Dendritic cell treated with granulocyte-macrophage colony-stimulating factor and Interleukin-4, amounts not matched to agents 40 ng/mL and 50 ng/mL, for 4 days (primary cell): ENCODE measurements at regions not wholly inside any gene's neighbourhood (a gene's known extent, or its start where the extent isn't known, plus 50 kb on each side); places are given as distances from the start of the nearest gene placed in this dataset.

Experiments
- H3K27ac Mint-ChIP-seq: one replicate; pipeline ENCODE4 v1.8.0; 2022; ENCODE audit warnings: mild to moderate bottlenecking, mixed read lengths
- H3K27me3 Mint-ChIP-seq: one replicate; pipeline ENCODE4 v1.8.0; 2022; ENCODE audit warnings: mild to moderate bottlenecking, mixed read lengths
- H3K36me3 Mint-ChIP-seq: one replicate; pipeline ENCODE4 v1.8.0; 2022; ENCODE audit warnings: low read depth, mixed read lengths
- H3K4me1 Mint-ChIP-seq: one replicate; pipeline ENCODE4 v1.8.0; 2022; ENCODE audit warnings: low read depth, mixed read lengths
- H3K4me3 Mint-ChIP-seq: one replicate; pipeline ENCODE4 v1.8.0; 2022; ENCODE audit warnings: mild to moderate bottlenecking, moderate library complexity, mixed read lengths
- H3K9me3 Mint-ChIP-seq: one replicate; pipeline ENCODE4 v1.8.0; 2022; ENCODE audit warnings: mixed read lengths
- intact Hi-C: fragments of 100-400 bp; cut with micrococcal nuclease; formaldehyde crosslinking; loops from one replicate; pipeline ENCODE4 v1.15.0; 2022

DNA sequence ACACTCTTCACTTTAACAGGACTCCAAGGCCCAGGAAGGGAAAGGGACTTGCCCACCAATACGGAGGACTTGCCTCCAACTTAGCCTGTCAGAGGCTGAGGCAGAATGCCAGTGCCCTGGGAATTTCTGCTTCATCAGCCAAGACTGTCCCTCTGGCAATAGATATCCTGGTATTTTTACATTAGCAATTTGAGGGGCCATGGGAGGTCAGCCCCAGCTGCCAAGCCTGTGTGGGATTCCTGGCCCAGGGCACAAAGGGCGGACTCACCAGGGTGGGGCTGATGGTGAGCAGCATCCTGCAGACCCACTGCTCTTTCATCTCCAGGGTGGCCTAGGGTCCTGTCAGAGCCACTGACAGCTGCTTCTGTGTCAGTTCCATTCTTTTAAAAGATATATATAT, 78.3 kb upstream of the CIBAR2 start:
- Mint-ChIP-seq H3K27ac (no peak overlapping the region), H3K4me1 (no peaks in the 10 kb centered on the region), H3K4me3 (no peak overlapping the region), H3K9me3 (no peaks in the 10 kb centered on the region), H3K36me3 (no peaks in the 10 kb centered on the region), H3K27me3 (peaks cover 24% of the 10 kb centered on the region)
- intact Hi-C loops = no loop called here

DNA sequence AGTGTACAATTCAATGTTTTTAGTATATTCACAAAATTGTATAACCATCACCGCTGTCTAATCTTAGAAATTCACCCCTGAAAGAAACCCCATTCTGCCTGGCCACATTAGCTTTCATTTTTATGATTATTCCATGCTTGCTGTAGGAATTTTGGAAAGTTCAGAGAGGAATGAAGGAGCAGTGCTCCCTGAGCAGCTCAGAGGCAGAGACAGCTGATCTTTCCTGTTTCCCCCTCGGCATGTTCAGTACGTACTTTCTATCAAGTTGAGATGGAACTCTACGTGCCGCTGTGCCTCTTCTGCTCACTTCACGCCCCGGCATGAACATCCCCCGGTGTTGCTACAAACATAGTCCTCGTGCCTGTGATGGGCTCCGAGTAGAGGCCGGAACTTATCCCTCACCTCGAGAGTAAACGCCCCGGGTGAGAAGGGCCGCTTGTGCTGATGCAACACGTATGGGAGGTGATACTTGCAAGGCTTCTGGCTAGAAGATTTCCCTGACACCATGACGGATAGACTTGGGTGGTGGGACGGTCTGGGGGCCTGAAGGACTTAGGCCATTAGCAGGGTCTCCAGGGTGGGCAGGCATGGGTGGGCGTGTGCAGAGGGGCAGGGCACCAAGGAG, 79.2 kb upstream of the CIBAR2 start:
- no peak overlapping the region for H3K27ac Mint-ChIP-seq
- no peaks in the 10 kb centered on the region for H3K4me1 Mint-ChIP-seq
- no peak overlapping the region for H3K4me3 Mint-ChIP-seq
- H3K9me3 Mint-ChIP-seq = no peaks in the 10 kb centered on the region
- peaks cover 25% of the 10 kb centered on the region for H3K27me3 Mint-ChIP-seq
- no peaks in the 10 kb centered on the region for H3K36me3 Mint-ChIP-seq
- intact Hi-C loops = no loop called here

DNA sequence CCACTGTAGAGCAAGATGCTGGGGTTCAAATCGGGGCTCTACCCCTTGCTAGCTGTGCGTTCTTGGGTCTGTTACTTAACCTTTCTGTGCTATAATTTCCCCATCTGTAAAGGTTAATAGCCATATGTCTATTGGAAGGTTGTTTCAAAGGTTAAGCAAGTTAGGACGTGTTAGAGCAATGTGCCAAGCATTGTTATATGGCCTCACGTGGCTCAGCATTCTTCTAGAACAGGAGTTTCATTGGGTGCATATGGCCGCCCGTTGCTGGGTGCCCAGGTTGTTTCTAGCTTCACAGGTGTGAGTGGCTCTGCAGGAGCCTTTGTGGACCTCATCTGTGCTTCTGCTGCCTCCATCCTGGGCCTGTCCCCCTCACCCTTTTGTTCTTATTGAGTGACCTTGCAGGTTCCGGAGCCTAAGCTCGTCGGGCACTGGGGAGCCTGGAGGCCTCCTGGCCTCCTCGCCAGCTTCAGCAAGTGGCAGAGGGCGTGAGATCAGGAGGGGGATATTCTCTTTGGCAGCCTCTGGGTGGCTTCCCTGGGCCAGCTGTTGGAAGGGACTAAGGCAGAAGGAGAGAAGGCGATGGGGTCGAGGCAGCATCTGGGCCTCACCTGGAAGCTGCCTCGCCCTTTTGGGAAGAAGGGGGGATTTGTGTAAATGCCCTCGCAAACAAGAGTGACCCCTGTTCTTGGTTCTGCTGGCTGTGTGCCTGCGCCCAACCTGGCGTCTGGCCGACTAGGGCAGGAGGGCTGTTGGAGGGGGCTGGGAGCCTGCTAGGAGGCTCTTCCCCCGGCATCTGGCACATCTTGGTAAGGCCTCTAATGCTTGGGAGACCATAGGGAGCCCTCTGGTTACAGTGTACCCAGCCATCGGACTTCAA, 80.2 kb upstream of the CIBAR2 start:
- Mint-ChIP-seq H3K4me3 (no peak overlapping the region), H3K27ac (no peak overlapping the region), H3K27me3 (peaks cover 23% of the 10 kb centered on the region), H3K36me3 (no peaks in the 10 kb centered on the region), H3K9me3 (no peaks in the 10 kb centered on the region), H3K4me1 (no peaks in the 10 kb centered on the region)
- intact Hi-C loops = no loop called here

DNA sequence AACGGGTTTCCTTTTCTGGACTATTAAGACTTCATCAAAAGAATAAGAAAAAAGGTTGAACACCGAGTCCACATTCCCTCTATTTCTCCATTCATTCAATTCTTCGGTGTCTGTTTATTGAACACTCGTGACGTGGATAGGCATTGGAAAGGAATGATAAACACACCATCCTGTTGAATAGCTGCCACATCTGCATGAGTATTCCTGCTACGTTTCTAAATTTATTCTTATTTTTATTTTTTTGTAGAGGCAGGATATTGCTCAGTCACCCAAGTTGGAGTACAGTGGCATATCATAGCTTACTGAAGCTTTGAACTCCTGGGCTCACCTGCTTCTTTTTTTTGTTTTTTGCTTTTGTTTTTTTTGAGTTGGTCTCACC, 80.8 kb upstream of the CIBAR2 start:
- Mint-ChIP-seq H3K4me1 (no peaks in the 10 kb centered on the region), H3K27ac (no peak overlapping the region), H3K4me3 (no peak overlapping the region), H3K36me3 (no peaks in the 10 kb centered on the region), H3K27me3 (peaks cover 23% of the 10 kb centered on the region), H3K9me3 (no peaks in the 10 kb centered on the region)
- intact Hi-C loops = no loop called here

DNA sequence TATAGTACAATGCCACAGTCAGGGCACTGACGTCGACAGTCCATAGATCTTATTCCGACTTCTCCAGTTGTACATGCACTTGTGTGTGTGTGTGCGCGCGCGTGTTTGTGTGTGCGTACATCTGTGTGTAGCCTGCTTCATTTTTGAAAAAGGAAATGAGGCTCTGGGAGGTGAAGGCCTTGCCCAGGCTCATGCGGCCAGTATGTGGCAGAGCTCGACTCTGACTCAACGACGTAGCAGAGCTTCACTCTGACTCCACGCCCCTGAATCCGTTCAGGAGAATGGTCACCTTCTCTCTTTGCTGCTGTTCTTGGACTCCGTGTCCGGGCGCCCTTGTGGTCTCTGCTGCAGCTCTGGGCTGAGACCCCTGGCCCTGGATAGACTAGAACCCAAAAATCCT, 81.6 kb upstream of the CIBAR2 start:
- no peaks in the 10 kb centered on the region for H3K9me3 Mint-ChIP-seq
- H3K27ac Mint-ChIP-seq = no peak overlapping the region
- H3K4me1 Mint-ChIP-seq = no peaks in the 10 kb centered on the region
- H3K27me3 Mint-ChIP-seq = peaks cover 18% of the 10 kb centered on the region
- no peaks in the 10 kb centered on the region for H3K36me3 Mint-ChIP-seq
- intact Hi-C loops = no loop called here
- H3K4me3 Mint-ChIP-seq = no peak overlapping the region

DNA sequence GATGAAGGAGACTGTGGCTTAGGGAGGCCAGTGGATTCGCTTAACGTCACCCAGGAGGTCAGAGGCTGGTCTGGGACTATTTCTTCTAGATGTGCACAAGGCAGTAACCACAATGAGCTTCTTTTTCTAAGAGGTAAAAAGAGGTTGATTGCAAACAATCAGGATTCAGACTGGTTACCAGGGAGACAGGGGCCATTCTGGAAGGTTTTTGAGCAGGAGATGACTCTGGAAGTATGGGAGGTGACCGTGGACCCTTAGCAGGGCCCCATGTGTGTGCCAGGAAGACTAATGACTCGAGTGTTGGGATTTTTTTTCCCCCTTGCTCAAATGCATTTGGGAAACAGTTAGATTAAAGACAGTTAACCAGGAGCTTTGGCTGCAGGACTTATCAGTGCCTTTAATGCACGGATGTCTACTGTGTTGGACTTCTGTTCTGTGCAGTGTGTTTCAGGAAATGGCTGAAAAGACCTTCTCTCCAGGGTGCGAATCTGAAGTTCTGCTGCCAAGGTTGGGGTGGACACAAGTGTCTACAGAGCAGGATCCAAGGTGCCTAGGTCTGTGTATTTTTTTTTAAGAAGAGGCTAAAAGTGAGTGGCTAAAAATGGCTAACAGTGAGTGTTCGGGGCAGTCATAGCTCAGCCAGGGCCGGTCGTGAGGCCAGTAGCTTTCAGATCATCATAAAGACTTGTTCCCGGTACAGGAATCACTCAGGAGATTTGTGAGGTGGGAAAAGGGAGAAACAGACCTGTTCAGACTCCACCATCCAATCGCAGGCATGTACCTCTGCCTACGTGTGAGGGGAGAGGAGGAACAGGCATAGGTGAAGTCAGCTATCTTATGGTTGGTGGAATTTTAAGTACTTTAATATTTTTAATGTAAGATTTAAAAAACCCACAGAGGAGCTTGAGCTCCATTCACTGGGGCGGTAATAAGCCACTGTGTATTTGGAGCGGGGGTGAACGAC, 82.3 kb upstream of the CIBAR2 start:
- Mint-ChIP-seq H3K27ac (no peak overlapping the region), H3K27me3 (peaks cover 16% of the 10 kb centered on the region), H3K4me1 (no peaks in the 10 kb centered on the region)

DNA sequence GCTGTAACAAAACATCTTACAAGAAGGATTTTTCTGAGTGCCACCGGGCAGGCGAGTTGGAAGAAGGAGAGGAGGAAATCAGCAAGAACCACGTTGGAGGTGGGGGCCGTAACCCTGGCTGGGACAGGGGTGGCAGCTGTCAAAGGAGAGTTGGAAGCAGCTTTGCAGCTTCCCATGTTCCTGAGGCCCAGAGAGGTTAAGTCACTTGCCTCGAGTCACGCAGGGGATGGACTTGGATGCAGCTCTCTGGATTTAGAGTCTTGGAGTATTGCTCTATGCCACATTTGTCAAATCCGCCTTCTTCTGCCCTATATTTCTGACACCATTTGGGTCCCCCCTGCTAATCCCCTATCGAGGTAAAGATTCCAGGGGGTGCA, 83.0 kb upstream of the CIBAR2 start:
- H3K27me3 Mint-ChIP-seq = peaks cover 16% of the 10 kb centered on the region

More for the DNA sequence above, 82.3 kb upstream of the CIBAR2 start:
- H3K4me3 Mint-ChIP-seq = no peak overlapping the region
- intact Hi-C loops = no loop called here
- H3K9me3 Mint-ChIP-seq = no peaks in the 10 kb centered on the region
- H3K36me3 Mint-ChIP-seq = no peaks in the 10 kb centered on the region

DNA sequence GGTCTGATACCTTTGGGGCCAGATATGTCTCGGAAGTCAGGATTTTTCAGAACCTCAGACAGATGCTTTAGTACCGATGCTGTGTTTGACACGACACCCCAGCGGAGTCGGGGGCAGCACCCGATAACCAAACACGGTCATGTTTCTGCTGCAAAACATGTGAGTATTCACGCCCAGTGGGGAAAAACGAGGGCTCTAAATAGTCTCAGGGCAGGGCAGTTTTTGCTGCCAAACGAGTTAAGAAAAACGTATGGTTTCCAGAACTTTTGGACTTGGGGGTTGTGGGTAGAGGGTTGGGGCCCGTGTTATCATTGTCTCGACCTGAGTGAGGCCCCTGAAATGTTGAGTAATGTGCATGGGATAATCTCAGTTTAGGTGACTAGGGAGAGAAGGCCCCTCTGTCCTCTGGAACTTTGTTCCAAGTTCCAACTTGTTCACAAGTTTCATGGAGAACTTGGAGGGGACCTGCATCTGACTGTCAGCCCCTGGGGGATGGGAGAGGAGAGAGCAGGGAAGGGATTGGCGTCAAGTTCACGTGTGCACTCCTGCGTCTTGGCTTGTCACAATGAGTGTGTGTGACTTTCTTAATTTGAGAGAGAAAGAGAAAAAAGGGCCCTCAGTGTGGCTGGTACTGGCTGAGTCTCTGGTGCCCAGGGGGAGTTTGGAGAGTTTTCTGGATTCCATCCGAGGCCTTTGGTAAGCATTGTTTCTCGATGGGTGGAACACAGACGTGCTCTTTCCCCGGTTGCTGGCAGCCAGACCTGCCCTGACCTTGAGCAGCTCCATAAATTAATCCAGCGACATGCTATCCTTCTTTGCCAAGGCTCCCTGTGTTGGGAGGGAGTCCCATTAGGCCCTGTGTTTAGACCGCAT, 83.9 kb upstream of the CIBAR2 start:
- H3K9me3 Mint-ChIP-seq = no peaks in the 10 kb centered on the region
- no peaks in the 10 kb centered on the region for H3K36me3 Mint-ChIP-seq
- intact Hi-C loops = no loop called here
- peaks cover 16% of the 10 kb centered on the region for H3K27me3 Mint-ChIP-seq
- no peak overlapping the region for H3K4me3 Mint-ChIP-seq
- H3K27ac Mint-ChIP-seq = no peak overlapping the region
- H3K4me1 Mint-ChIP-seq = no peaks in the 10 kb centered on the region

More for the DNA sequence above, 83.0 kb upstream of the CIBAR2 start:
- intact Hi-C loops = no loop called here
- H3K27ac Mint-ChIP-seq = no peak overlapping the region
- no peak overlapping the region for H3K4me3 Mint-ChIP-seq
- H3K9me3 Mint-ChIP-seq = no peaks in the 10 kb centered on the region
- H3K36me3 Mint-ChIP-seq = no peaks in the 10 kb centered on the region
- H3K4me1 Mint-ChIP-seq = no peaks in the 10 kb centered on the region

DNA sequence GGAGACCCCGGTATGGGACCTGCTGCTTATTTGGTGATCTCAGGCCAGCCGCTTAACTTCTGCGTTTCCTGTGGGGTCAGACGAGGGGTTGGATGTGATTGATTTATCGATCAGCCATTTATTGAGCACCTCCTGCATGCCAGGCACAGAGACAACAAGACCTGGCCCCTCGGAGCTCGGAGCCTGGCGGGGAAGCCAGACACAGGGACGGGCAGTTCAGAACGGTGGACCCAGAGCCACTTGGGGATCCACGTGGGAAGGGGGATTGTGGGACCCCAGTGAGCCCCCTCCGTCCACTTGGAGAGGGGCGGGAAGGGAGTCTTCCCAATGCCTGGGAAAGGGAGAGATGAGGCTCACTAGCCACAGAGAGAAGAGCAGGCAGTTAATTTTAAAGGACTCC, 84.7 kb upstream of the CIBAR2 start:
- H3K27me3 Mint-ChIP-seq = peaks cover 14% of the 10 kb centered on the region
- H3K9me3 Mint-ChIP-seq = no peaks in the 10 kb centered on the region
- H3K36me3 Mint-ChIP-seq = no peaks in the 10 kb centered on the region
- H3K27ac Mint-ChIP-seq = no peak overlapping the region
- intact Hi-C loops = no loop called here
- H3K4me1 Mint-ChIP-seq = no peaks in the 10 kb centered on the region
- no peak overlapping the region for H3K4me3 Mint-ChIP-seq

DNA sequence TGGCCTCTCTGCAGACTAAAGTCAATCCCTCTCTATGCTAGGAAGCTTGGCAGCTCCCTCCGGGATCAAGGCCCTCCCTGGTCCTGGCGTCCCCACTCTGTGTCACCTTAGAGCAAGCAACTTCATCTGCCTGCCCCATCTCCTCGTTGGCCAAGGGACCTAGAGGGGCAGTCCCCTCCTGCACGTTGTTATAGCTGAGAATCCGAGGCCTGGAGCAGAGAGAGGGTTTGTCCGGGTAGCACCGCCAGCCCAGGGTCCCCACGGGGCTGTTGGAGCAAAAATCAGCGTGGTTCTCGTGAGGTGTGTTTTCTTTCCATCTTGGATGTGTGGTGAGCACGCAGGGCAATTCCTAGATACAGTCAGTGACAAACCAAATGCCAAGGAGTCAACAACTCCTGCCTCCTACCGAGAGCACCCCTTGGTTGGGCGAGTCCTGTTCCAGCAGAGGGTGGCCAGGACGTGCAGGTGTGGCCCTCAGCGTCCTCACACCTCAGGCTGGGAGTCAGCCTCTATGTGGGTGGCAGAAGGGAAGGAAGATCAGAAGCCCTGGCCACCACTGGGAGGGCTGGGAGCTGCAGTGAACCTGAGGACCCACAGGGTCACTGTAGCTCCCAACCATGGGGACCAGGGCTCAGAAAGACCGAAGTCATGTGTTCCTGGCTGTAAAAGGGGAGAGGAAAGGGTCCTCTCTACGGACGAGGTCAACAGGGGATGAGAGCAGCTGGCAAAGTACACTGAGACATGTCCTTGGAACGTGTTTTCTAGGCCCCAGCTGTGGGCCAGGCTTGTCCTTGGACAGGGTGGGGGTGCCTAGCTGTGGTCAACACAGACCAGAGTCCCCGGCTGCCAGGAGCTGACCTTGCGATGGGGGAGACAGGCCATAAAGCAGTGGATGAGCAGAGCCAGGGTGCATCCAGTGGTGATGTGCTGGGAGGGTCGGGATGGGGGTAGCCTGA, 85.6 kb upstream of the CIBAR2 start:
- H3K27ac Mint-ChIP-seq = no peak overlapping the region
- H3K27me3 Mint-ChIP-seq = peaks cover 14% of the 10 kb centered on the region
- intact Hi-C loops = no loop called here
- no peaks in the 10 kb centered on the region for H3K9me3 Mint-ChIP-seq
- H3K4me1 Mint-ChIP-seq = no peaks in the 10 kb centered on the region
- no peak overlapping the region for H3K4me3 Mint-ChIP-seq
- no peaks in the 10 kb centered on the region for H3K36me3 Mint-ChIP-seq

DNA sequence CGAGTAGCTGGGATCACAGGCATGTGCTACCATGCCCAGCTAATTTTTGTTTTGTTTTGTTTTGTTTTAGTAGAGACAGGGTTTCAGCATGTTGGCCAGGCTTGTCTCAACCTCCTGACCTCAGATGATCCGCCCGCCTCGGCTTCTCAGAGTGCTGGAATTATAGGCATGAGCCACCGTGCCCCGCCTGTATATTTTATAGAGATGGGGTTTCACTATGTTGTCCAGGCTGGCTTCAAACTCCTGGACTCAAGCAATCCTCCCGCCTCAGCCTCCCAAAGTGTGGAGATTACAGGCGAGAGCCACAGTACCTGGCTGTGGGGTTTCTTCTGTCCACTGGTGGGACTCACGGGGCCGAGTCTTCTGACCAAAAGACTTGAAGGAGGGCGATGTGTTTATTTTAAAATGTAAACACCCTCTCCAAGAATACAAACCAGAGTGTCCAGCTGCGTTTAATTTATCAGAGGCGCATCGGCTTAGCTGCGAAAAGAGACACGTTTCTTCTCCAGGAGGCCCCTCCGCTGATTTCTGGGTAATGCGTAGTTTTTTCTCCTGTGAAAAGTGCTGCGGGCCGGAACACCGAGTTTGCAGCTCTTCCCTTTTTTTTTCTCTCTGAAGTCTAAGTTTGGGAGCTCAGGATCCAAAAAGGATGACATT, 86.9 kb upstream of the CIBAR2 start:
- H3K4me1 Mint-ChIP-seq = no peaks in the 10 kb centered on the region
- intact Hi-C loops = no loop called here
- H3K27me3 Mint-ChIP-seq = peaks cover 11% of the 10 kb centered on the region
- no peak overlapping the region for H3K27ac Mint-ChIP-seq
- H3K36me3 Mint-ChIP-seq = no peaks in the 10 kb centered on the region
- no peak overlapping the region for H3K4me3 Mint-ChIP-seq
- no peaks in the 10 kb centered on the region for H3K9me3 Mint-ChIP-seq

DNA sequence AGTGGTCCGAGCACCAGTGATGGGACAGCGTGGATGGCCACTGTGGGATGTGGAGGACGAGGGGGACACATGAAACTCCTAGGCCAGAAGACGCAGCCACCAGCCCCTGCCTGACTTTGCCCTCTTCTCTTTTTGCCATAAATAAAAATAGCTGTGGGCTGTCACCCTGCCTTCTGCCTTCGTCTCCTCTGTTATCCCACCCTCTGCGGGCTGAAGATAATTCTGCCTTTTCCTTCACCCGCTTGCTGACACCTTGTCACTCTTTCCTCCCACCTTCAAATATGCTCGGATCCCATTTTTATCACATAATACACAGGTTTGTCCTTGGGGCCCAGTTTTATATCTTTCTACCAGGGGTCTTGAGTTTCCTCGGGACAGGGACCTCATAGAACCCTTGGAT, 87.6 kb upstream of the CIBAR2 start:
- Mint-ChIP-seq H3K36me3 (no peaks in the 10 kb centered on the region), H3K9me3 (no peaks in the 10 kb centered on the region)

More for the DNA sequence above, 87.6 kb upstream of the CIBAR2 start:
- H3K4me3 Mint-ChIP-seq = no peak overlapping the region
- no peak overlapping the region for H3K27ac Mint-ChIP-seq
- peaks cover 6% of the 10 kb centered on the region for H3K27me3 Mint-ChIP-seq
- no peaks in the 10 kb centered on the region for H3K4me1 Mint-ChIP-seq
- intact Hi-C loops = no loop called here
